M059J (cell line): ENCODE measurements at regions not wholly inside any gene's neighbourhood (a gene's known extent, or its start where the extent isn't known, plus 50 kb on each side); places are given as distances from the start of the nearest gene placed in this dataset.
"Not testable (repeated sequence)": the region's sequence is repeated elsewhere in the genome, so short reads cannot be mapped to it uniquely, and the experiment has no call there.

Experiments
- DNase-seq: peaks from one replicate; pipeline ENCODE4 v3.0.0-alpha.2; 2012; ENCODE audit warnings: low read depth

DNA sequence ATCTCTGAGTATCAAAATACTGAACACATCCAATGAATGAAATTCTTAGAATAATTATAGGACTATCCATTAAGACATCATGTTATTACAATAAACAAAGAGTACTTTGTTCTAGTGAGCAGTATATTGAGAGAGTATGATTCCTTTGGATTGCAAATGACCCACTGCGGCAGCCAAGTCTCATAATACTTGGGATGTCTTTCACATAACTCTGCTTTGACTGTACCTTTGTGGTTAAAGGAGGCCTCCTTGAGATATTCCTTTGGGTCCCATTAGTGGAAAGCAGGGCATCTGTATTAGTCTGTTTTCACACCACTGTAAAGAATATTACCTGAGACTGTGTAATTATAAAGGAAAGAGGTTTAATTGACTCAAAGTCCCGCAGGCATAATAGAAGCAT, 593.8 kb downstream of the TRHDE start:
- peak; percentile 11 for DNase-seq

DNA sequence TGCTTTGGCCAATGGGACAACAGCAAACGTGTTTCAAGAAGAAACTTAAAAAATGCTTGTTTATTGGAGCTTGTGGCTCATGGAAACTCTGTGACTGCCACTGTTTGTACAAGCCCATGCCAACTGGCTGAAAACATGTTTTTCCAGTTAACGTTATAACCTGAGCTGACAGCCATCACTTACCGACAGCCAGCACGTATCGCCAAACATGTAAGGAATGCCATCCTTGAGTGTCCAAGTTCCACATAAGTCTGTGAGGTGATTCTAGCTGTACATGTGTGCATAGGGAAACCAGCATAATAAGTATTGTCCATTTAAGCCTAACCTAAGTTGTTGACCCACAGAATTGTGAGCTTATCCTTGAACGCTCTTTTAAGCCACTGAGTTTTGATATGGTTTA, 596.9 kb downstream of the TRHDE start:
- no peak for DNase-seq

GRCh38 chr12:72872238-72872887, 600.2 kb downstream of the TRHDE start:
- DNase-seq, result no peak

- DNase-seq, result no peak
These were observed 600.8 kb downstream of the TRHDE start for GRCh38 chr12:72872996-72873395.

- DNase-seq, result no peak
These were observed 603.9 kb downstream of the TRHDE start for GRCh38 chr12:72876092-72876491.

- DNase-seq, result no peak
These were observed 616.5 kb downstream of the TRHDE start for GRCh38 chr12:72888693-72889092.

GRCh38 chr12:72889791-72890190, 617.6 kb downstream of the TRHDE start:
- no peak for DNase-seq

DNA sequence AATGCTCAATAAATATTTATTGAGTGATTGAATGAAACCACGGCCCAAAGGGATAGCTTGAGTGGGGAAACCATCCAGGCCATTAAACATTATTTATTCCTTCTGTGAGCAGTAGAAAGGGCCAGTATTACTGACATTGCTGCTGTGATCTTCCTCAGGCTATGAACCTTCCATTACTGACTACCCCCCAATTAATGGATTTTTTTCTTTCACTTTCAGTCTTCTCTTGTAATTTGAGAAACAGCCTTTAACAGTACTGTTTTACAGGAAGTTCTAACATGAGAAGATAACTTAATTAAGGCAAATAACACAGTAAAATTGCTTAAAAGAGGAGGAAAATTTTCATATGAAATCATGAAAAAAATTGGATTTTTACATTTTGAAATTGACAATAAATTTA, 629.5 kb downstream of the TRHDE start:
- peak; percentile 1 for DNase-seq

- no peak for DNase-seq
These were observed 653.5 kb downstream of the TRHDE start for GRCh38 chr12:72925716-72926115.

DNA sequence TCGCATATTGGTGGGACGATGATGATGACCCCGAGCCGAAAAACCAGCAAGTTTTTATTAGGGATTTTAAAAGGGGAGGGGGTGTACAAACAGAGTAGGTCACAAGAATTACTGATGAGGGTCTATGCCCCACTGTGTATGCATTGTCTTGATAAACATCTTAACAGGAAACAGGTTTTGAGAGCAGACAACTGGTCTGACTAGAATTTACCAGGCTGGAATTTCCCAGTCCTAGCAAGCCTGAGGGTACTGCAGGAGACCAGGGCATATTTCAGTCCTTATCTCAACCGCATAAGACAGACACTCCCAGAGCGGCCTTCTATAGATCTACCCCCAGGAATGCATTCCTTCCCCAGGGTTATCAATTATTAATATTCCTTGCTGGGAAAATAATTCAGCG, 659.7 kb downstream of the TRHDE start:
- not testable (repeated sequence) for DNase-seq

DNA sequence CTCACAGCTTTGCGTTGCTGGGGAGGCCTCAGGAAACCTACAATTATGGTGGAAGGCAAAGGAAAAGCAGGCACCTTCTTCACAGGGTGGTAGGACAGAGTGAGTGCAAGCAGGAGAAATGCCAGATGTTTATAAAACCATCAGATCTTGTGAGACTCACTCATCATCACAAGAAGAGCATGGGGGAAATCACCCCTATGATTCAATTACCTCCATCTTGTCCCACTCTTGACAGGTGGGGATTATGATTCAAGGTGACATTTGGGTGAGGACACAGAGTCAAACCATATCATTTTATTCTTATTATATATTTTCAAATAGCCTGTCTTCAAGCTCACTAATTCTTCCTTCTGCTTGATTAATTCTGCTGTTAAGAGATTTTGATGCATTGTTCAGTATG, 665.3 kb downstream of the TRHDE start:
- no peak for DNase-seq

DNA sequence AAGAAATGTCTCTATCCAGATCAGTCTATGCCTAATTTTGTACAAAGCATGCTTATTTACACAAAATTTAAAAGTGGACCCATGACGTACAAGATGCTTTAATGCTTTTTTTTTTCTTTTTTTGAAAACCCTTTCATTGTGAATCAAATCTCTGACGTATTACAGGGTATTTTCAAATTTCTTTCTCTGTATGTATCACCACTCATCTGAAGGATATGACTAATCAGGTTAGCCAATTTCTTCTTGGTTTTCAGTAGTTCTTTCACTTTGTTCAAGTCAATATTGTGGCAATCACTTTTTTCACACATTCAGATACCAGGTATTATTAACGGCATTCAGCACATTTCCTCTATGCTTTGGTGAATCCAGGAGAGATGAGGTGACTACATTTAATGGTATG, 685.3 kb downstream of the TRHDE start:
- DNase-seq, result no peak

DNA sequence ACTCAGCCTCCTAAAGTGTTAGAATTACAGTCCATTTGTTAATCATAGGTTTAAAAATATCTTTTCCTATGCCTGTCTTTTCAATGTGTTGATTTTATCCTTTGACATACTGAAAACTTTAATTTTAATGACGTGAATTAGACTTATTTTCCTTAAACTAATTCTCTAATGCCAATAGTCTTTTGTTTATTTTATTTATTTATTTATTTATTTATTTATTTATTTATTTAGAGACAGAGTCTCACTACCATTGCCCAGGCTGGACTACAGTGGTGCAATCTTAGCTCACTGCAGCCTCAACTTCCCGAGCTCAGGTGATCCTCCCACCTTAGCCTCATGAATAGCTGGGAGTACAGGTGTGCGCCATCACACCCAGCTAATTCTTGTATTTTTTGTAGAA, 694.5 kb downstream of the TRHDE start:
- DNase-seq, result no peak

DNA sequence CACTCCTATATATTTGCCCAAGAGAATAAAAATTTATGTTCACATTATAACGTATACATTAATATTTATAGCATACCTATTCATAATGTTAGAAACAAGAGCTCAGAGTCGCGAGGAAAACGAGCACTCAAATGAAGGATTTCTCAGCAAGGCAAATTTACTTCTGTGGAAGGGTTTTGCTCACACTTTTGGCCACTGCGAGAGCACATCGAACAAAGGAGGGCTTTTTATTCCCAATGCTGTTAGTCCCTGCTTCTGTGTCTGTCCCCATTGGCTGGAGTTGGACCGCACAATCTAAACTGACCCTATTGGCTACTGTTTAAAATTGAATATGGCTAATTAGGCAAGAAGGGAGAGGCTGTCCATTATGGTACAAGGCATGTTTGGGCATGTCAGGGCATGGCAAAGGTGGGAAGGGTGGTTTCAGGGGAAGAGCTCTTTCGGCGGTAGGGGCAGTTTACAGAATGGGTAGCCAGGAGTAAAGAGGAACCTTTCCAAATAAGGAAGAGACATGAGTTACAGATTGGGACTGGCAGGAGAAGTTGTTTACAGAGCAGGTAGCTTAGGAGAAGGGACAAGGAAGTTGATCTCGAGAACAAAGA, 702.9 kb downstream of the TRHDE start:
- DNase-seq, result no peak

GRCh38 chr12:72978999-72979398, 706.8 kb downstream of the TRHDE start:
- no peak for DNase-seq

- DNase-seq, result no peak
These were observed 710.2 kb downstream of the TRHDE start for GRCh38 chr12:72982356-72982755.

GRCh38 chr12:72986963-72987362, 714.8 kb downstream of the TRHDE start:
- DNase-seq, result no peak

DNA sequence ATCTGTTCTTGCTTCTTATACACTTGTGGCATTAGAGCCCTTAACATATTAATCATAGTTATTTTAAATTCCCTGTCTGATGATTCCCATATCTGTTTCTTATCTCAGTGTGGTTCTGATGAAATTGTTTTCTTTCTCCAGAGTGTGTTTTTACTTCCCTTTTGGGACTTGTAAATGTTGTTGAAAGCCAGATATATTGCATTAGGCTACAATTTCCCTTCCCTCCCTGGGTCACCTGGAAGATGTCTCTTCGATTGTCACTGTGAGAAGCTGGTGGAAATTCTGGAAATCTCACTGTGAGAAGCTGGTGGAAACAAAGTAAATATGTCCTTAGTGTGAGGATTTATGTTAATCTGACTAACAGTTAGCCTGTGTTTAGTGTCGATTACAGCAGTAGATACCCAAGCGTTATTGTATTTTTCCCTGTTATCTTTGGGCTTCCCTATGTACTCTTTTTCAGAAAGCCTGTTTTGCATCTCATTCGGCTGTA, 717.3 kb downstream of the TRHDE start:
- no peak for DNase-seq

- not testable (repeated sequence) for DNase-seq
These were observed 722.9 kb downstream of the TRHDE start for GRCh38 chr12:72995029-72995428.

- peak; percentile 0 for DNase-seq
These were observed 723.4 kb downstream of the TRHDE start for GRCh38 chr12:72995616-72996015.

DNA sequence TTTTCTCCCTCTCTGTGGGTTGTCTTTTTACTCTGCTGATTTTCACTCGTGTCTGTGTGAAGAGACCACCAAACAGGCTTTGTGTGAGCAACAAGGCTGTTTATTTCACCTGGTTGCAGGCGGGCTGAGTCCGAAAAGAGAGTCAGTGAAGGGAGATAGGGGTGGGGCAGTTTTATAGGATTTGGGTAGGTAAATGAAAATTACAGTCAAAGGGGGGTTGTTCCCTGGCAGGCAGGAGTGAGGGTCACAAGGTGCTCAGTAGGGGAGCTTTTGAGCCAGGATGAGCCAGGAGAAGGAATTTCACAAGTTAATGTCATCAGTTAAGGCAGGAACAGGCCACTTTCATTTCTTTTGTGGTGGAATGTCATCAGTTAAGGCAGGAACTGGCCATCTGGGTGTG, 729.6 kb downstream of the TRHDE start:
- DNase-seq, result not testable (repeated sequence)

- DNase-seq, result not testable (repeated sequence)
These were observed 730.3 kb downstream of the TRHDE start for GRCh38 chr12:73002504-73002903.

GRCh38 chr12:73009138-73009834, 737.1 kb downstream of the TRHDE start:
- DNase-seq, result not testable (repeated sequence)
